NB4 (cell line): ENCODE measurements at regions not wholly inside any gene's neighbourhood (a gene's known extent, or its start where the extent isn't known, plus 50 kb on each side); places are given as distances from the start of the nearest gene placed in this dataset.

Source experiments
- CTCF ChIP-seq: IDR thresholded peaks from one replicate; pipeline ENCODE4 v1.5.1; 2012; ENCODE audit warnings: low read depth, low read length
- MYC ChIP-seq: IDR thresholded peaks from 2 replicates; pipeline ENCODE4 v1.6.1; 2011; ENCODE audit warnings: low read depth, low read length
- POLR2A ChIP-seq: IDR thresholded peaks from 2 replicates; pipeline ENCODE4 v1.6.1; 2011; ENCODE audit warnings: mild to moderate bottlenecking; ENCODE audit not compliant: insufficient read length; ENCODE audit errors: extremely low read depth

- TF ChIP-seq CTCF, result no peak
- TF ChIP-seq POLR2A, result no peak
- no peak for TF ChIP-seq MYC
These were observed 1498.0 kb downstream of the STIM2 start for GRCh38 chr4:28358606-28359005.
